K562 (cell line): ENCODE measurements at regions not wholly inside any gene's neighbourhood (a gene's known extent, or its start where the extent isn't known, plus 50 kb on each side); places are given as distances from the start of the nearest gene placed in this dataset.

Source experiments
- BDP1 ChIP-seq: IDR thresholded peaks from 3 replicates; pipeline ENCODE4 v1.6.1; 2011; ENCODE audit not compliant: insufficient read length, insufficient read depth
- CREB1 ChIP-seq, 2 experiments: sonication (generic) in 1 of 2; formaldehyde crosslinking in 1 of 2; IDR thresholded peaks; 2 replicates each; pipeline versions ENCODE4 v1.6.1 to v1.8.0; 2012 to 2022; ENCODE audit warnings: inconsistent platforms in 1 of 2, mild to moderate bottlenecking in 1 of 2, missing genetic modification reagents in 1 of 2, moderate library complexity in 1 of 2
- ELF4 ChIP-seq: fragments of 450-650 bp; formaldehyde crosslinking; IDR thresholded peaks from 2 replicates; pipeline ENCODE4 v1.4.0; 2022; ENCODE audit warnings: missing genetic modification characterization
- GTF2E2 ChIP-seq: fragments of 200-800 bp; sonication (Bioruptor generic); IDR thresholded peaks from 2 replicates; pipeline ENCODE4 v1.6.1; 2016; ENCODE audit warnings: missing genetic modification characterization, missing compliant biosample characterization
- KLF13 ChIP-seq: fragments of 450-650 bp; IDR thresholded peaks from 2 replicates; pipeline ENCODE4 v1.6.1; 2016; ENCODE audit warnings: missing genetic modification characterization, low read depth, mild to moderate bottlenecking, missing compliant biosample characterization, moderate library complexity, borderline replicate concordance
- L3MBTL2 ChIP-seq: fragments of 450-650 bp; IDR thresholded peaks from 2 replicates; pipeline ENCODE4 v1.6.1; 2016; ENCODE audit warnings: mild to moderate bottlenecking, moderate library complexity
- MAZ ChIP-seq, 2 experiments: fragments of 450-650 bp in 1 of 2; sonication (generic) in 1 of 2; formaldehyde crosslinking; IDR thresholded peaks in 1 of 2; conservative IDR thresholded peaks in 1 of 2; 2 replicates each; pipeline versions ENCODE4 v1.4.0 to v1.5.0; 2020; ENCODE audit warnings: mild to moderate bottlenecking in 1 of 2, missing genetic modification reagents in 1 of 2
- MEF2A ChIP-seq: IDR thresholded peaks from 2 replicates; pipeline ENCODE4 v1.6.1; 2011; ENCODE audit warnings: low read depth, mild to moderate bottlenecking, low read length, moderate library complexity; ENCODE audit not compliant: control insufficient read depth
- NCOA2 ChIP-seq, 2 experiments: fragments of 450-650 bp; IDR thresholded peaks; 2 replicates each; pipeline ENCODE4 v1.6.1; 2018; ENCODE audit warnings: mild to moderate bottlenecking in 2 of 2, moderate library complexity in 1 of 2; ENCODE audit not compliant: partially characterized antibody in 2 of 2
- PHF20 ChIP-seq: fragments of 450-650 bp; IDR thresholded peaks from 2 replicates; pipeline ENCODE4 v1.6.1; 2018; ENCODE audit not compliant: partially characterized antibody
- SIN3A ChIP-seq, 2 experiments: fragments of 150-350 bp in 1 of 2; IDR thresholded peaks; 2 replicates each; pipeline ENCODE4 v1.6.1; 2011 to 2016; ENCODE audit warnings: borderline replicate concordance in 2 of 2, low read depth in 2 of 2, low read length in 2 of 2, mild to moderate bottlenecking in 2 of 2, moderate library complexity in 2 of 2; ENCODE audit not compliant: control insufficient read depth in 1 of 2
- STAT5A ChIP-seq: IDR thresholded peaks from 2 replicates; pipeline ENCODE4 v1.6.1; 2012; ENCODE audit warnings: low read length, inconsistent platforms, borderline replicate concordance
- TEAD2 ChIP-seq: fragments of 450-650 bp; IDR thresholded peaks from 2 replicates; pipeline ENCODE4 v1.6.1; 2016; ENCODE audit warnings: missing genetic modification characterization, control low read depth, missing compliant biosample characterization
- ZBED1 ChIP-seq: IDR thresholded peaks from 2 replicates; pipeline ENCODE4 v1.6.1; 2014
- ZNF121 ChIP-seq: sonication (generic); formaldehyde crosslinking; conservative IDR thresholded peaks from 2 replicates; pipeline ENCODE4 v1.8.0; 2022; ENCODE audit warnings: missing genetic modification reagents
- ZNF143 ChIP-seq: sonication (generic); formaldehyde crosslinking; IDR thresholded peaks from 2 replicates; pipeline ENCODE4 v1.9.0; 2022; ENCODE audit warnings: mild to moderate bottlenecking, missing genetic modification reagents
- ZNF436 ChIP-seq: fragments of 250-450, 450-650 bp; sonication (Bioruptor Pico); formaldehyde crosslinking; IDR thresholded peaks from 2 replicates; pipeline ENCODE4 v1.7.0; 2020; ENCODE audit warnings: mild to moderate bottlenecking
- ZNF445 ChIP-seq: fragments of 250-450 bp; sonication (Bioruptor Pico); IDR thresholded peaks from 2 replicates; pipeline ENCODE4 v1.4.0; 2020; ENCODE audit warnings: low read depth, mild to moderate bottlenecking, moderate library complexity
- ZNF696 ChIP-seq: fragments of 250-450 bp; sonication (Bioruptor Pico); conservative IDR thresholded peaks from 2 replicates; pipeline ENCODE4 v1.4.0; 2020; ENCODE audit warnings: mild to moderate bottlenecking, moderate library complexity
- ZNF717 ChIP-seq: fragments of 250-450 bp; sonication (Bioruptor Pico); IDR thresholded peaks from 2 replicates; pipeline ENCODE4 v1.5.0; 2021
- TF ChIP-seq, protein P1 (sequence below): IDR thresholded peaks from 2 replicates; pipeline ENCODE4 v1.6.1; 2012; ENCODE audit warnings: low read depth, low read length, improper control_type of control experiment, borderline replicate concordance
- TF ChIP-seq, protein P2 (sequence below): fragments of 250-450 bp; sonication (Bioruptor Pico); IDR thresholded peaks from 2 replicates; pipeline ENCODE4 v1.9.0; 2021; ENCODE audit warnings: mild to moderate bottlenecking
- TF ChIP-seq, protein P3 (sequence below): fragments of 200-800 bp; sonication (Bioruptor generic); IDR thresholded peaks from 2 replicates; pipeline ENCODE4 v1.6.1; 2016; ENCODE audit warnings: missing genetic modification characterization, missing compliant biosample characterization

DNA sequence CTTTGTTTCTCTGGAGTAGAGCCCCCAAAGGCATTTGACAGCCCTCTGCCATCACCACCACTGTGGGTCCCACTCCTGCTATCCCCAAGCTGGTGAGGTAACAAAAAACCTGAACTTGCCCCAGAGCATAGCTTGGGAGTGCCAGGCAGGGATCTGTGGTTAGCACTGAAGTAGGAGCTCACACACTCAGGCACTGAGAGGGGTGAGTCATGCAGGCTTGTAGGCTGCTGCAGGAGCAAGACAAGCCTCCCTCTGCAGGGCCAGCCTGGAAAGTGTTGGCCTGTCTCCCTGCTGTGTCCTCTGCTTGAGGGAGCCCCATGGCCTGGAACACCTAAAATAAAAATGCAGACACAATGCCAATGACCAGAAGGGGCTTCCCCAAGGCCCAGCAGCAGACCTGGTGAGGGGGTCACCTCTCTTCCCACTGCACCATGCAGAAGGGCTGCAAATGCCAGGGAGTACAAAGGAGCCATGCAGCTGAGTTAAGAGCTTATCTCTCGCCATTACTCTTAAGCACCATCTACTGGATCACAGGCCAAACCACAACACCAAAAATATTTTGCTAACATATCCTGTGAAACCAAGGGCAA is 108.9 kb upstream of the POGK start (continued):
- peak; percentile 37 for TF ChIP-seq STAT5A
- no peak for TF ChIP-seq SIN3A (IDR thresholded peaks at IDR 0.05; ENCODE audit: borderline replicate concordance in 2 of 2, control insufficient read depth in 1 of 2, low read depth in 2 of 2, low read length in 2 of 2)
- TF ChIP-seq ZNF696: no peak
- no peak for TF ChIP-seq TEAD2 (tag)
- TF ChIP-seq ZNF717 (CRISPR knock-in tag): no peak
- TF ChIP-seq CREB1 (IDR thresholded peaks at IDR 0.05): peak; percentile 41; the same call in 1 of the 2 replicates
- TF ChIP-seq CREB1 (CRISPR knock-in tag; IDR thresholded peaks at IDR 0.05): no peak
- TF ChIP-seq MAZ (CRISPR knock-in tag; conservative IDR thresholded peaks at IDR 0.05 in 1 of 2, IDR thresholded peaks at IDR 0.05 in 1 of 2): 0 out of 4 replicates have a peak, but pooled peaks of 1 of the 2 experiments have one; percentile 13
- TF ChIP-seq, protein P1, sequence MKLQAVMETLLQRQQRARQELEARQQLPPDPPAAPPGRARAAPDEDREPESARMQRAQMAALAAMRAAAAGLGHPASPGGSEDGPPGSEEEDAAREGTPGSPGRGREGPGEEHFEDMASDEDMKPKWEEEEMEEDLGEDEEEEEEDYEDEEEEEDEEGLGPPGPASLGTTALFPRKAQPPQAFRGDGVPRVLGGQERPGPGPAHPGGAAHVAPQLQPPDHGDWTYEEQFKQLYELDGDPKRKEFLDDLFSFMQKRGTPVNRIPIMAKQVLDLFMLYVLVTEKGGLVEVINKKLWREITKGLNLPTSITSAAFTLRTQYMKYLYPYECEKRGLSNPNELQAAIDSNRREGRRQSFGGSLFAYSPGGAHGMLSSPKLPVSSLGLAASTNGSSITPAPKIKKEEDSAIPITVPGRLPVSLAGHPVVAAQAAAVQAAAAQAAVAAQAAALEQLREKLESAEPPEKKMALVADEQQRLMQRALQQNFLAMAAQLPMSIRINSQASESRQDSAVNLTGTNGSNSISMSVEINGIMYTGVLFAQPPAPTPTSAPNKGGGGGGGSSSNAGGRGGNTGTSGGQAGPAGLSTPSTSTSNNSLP: 0 out of 2 replicates have a peak, but pooled peaks have one; percentile 41
- TF ChIP-seq ZNF436 (CRISPR knock-in tag): no peak
- TF ChIP-seq ZNF121: no peak
- 0 out of 2 replicates have a peak, but pooled peaks have one; percentile 22 for TF ChIP-seq KLF13 (tag)
- no peak for TF ChIP-seq ELF4 (CRISPR knock-in tag)
- no peak for TF ChIP-seq NCOA2 (IDR thresholded peaks at IDR 0.05; ENCODE audit: partially characterized antibody in 2 of 2)
- TF ChIP-seq, protein P2, sequence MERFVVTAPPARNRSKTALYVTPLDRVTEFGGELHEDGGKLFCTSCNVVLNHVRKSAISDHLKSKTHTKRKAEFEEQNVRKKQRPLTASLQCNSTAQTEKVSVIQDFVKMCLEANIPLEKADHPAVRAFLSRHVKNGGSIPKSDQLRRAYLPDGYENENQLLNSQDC (CRISPR knock-in tag): no peak
- TF ChIP-seq, protein P3, sequence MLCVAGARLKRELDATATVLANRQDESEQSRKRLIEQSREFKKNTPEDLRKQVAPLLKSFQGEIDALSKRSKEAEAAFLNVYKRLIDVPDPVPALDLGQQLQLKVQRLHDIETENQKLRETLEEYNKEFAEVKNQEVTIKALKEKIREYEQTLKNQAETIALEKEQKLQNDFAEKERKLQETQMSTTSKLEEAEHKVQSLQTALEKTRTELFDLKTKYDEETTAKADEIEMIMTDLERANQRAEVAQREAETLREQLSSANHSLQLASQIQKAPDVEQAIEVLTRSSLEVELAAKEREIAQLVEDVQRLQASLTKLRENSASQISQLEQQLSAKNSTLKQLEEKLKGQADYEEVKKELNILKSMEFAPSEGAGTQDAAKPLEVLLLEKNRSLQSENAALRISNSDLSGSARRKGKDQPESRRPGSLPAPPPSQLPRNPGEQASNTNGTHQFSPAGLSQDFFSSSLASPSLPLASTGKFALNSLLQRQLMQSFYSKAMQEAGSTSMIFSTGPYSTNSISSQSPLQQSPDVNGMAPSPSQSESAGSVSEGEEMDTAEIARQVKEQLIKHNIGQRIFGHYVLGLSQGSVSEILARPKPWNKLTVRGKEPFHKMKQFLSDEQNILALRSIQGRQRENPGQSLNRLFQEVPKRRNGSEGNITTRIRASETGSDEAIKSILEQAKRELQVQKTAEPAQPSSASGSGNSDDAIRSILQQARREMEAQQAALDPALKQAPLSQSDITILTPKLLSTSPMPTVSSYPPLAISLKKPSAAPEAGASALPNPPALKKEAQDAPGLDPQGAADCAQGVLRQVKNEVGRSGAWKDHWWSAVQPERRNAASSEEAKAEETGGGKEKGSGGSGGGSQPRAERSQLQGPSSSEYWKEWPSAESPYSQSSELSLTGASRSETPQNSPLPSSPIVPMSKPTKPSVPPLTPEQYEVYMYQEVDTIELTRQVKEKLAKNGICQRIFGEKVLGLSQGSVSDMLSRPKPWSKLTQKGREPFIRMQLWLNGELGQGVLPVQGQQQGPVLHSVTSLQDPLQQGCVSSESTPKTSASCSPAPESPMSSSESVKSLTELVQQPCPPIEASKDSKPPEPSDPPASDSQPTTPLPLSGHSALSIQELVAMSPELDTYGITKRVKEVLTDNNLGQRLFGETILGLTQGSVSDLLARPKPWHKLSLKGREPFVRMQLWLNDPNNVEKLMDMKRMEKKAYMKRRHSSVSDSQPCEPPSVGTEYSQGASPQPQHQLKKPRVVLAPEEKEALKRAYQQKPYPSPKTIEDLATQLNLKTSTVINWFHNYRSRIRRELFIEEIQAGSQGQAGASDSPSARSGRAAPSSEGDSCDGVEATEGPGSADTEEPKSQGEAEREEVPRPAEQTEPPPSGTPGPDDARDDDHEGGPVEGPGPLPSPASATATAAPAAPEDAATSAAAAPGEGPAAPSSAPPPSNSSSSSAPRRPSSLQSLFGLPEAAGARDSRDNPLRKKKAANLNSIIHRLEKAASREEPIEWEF (CRISPR knock-in tag): no peak
- no peak for TF ChIP-seq ZBED1
- peak; percentile 78 for TF ChIP-seq L3MBTL2
- no peak for TF ChIP-seq MEF2A
- no peak for TF ChIP-seq GTF2E2 (tag)
- no peak for TF ChIP-seq ZNF445
- TF ChIP-seq BDP1: no peak
- TF ChIP-seq ZNF143 (CRISPR knock-in tag): no peak
- TF ChIP-seq PHF20: no peak
